ENCODE measurements at regions not wholly inside any gene's neighbourhood (a gene's known extent, or its start where the extent isn't known, plus 50 kb on each side); places are given as distances from the start of the nearest gene placed in this dataset.
A peak's percentile ranks its signal among the peaks of the same experiment; 100 is the strongest.

DNA sequence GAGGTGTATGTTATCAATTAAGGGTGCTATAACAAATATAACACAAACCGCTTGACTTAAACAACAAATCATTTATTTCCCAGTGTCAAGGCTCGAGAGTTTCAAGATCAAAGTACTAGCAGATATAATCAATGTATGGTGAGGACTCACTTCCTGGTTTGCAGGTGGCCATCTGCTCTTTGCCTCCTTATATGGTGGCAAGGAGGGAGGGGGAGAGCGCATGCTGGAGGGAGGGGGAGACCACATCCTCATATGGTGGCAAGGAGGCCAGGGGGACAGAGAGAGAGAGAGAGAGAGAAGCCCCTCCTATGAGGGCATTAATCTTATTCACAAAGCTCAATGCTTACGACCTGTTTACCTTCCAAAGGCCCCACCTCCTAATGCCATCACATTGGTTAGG, 372.3 kb upstream of the SPOCK3 start:
- Histone ChIP-seq H3K4me3 (no peak overlapping the region), H3K36me3 (ENCODE audit: control insufficient read depth in 2 of 2, insufficient read depth in 2 of 2, low read length in 1 of 2) (no peaks in the 10 kb centered on the region), H3K4me1 (ENCODE audit: control insufficient read depth, insufficient read depth, low read length) (no peaks in the 10 kb centered on the region), H3K9me3 (replicated peaks; ENCODE audit: control insufficient read depth, insufficient read depth, low read length) (no peaks in the 10 kb centered on the region), H3K79me2 (ENCODE audit: control insufficient read depth, insufficient read depth, low read length) (no peaks in the 10 kb centered on the region), H2AFZ (ENCODE audit: control insufficient read depth, low read depth, low read length) (no peak overlapping the region), H4K20me1 (ENCODE audit: control insufficient read depth, insufficient read depth) (no peaks in the 10 kb centered on the region), H3K27me3 (replicated peaks in 1 of 2; ENCODE audit: control insufficient read depth in 2 of 2, insufficient read depth in 2 of 2, low read length in 1 of 2) (no peaks in the 10 kb centered on the region), H3K27ac (ENCODE audit: control insufficient read depth, insufficient read depth) (no peak overlapping the region), H3K4me2 (ENCODE audit: control insufficient read depth, insufficient read depth) (no peak overlapping the region), H3K9ac (ENCODE audit: control insufficient read depth, insufficient read depth, low read length) (no peak overlapping the region)
- 41% methylated on average over 4 of the region's 4 CpGs for WGBS (ENCODE audit: insufficient coverage, insufficient replicate concordance, low lambda C conversion rate, missing lambda C conversion rate)
- in situ Hi-C loops (cut with MboI) (no loop called here), intact Hi-C loops (cut with micrococcal nuclease; ENCODE audit: unreplicated experiment) (no loop called here)
- SMC1A ChIA-PET (ENCODE audit: uncharacterized antibody, unreplicated experiment): no interaction called here
- no peak for DNase-seq (ENCODE audit: low read depth, low spot score)
- no TSS peak for BruUV-seq (replicated peaks)
- RAD21 ChIA-PET (ENCODE audit: unreplicated experiment): no interaction called here
- FAIRE-seq: no peak
- TF ChIP-seq MTA2 (IDR thresholded peaks at IDR 0.05; ENCODE audit: low read depth) (no peak), DPF2 (IDR thresholded peaks at IDR 0.05) (no peak), POLR2AphosphoS5 (IDR thresholded peaks at IDR 0.05; ENCODE audit: low read length) (no peak), SPI1 (IDR thresholded peaks at IDR 0.05; ENCODE audit: borderline replicate concordance, insufficient read depth, low read depth, low read length) (no peak), SMAD1 (IDR thresholded peaks at IDR 0.05; ENCODE audit: low read depth, partially characterized antibody) (no peak), NFYA (IDR thresholded peaks at IDR 0.05; ENCODE audit: borderline replicate concordance, low read depth, low read length) (no peak), NR2C2 (IDR thresholded peaks at IDR 0.05; ENCODE audit: borderline replicate concordance, control insufficient read depth, insufficient read length, low read depth) (no peak), PAX8 (IDR thresholded peaks at IDR 0.05) (no peak), ZNF622 (IDR thresholded peaks at IDR 0.05) (no peak), STAT1 (conservative IDR thresholded peaks at IDR 0.05) (no peak), TCF3 (IDR thresholded peaks at IDR 0.05; ENCODE audit: borderline replicate concordance, insufficient read depth, low read depth, low read length) (no peak), ATF7 (IDR thresholded peaks at IDR 0.05; ENCODE audit: low read depth) (no peak), MEF2A (IDR thresholded peaks at IDR 0.05; ENCODE audit: insufficient read depth, low read depth, low read length) (no peak), FOS (IDR thresholded peaks at IDR 0.05; ENCODE audit: borderline replicate concordance, extremely low read depth, insufficient read length) (no peak)
- TF ChIP-seq, protein P1, sequence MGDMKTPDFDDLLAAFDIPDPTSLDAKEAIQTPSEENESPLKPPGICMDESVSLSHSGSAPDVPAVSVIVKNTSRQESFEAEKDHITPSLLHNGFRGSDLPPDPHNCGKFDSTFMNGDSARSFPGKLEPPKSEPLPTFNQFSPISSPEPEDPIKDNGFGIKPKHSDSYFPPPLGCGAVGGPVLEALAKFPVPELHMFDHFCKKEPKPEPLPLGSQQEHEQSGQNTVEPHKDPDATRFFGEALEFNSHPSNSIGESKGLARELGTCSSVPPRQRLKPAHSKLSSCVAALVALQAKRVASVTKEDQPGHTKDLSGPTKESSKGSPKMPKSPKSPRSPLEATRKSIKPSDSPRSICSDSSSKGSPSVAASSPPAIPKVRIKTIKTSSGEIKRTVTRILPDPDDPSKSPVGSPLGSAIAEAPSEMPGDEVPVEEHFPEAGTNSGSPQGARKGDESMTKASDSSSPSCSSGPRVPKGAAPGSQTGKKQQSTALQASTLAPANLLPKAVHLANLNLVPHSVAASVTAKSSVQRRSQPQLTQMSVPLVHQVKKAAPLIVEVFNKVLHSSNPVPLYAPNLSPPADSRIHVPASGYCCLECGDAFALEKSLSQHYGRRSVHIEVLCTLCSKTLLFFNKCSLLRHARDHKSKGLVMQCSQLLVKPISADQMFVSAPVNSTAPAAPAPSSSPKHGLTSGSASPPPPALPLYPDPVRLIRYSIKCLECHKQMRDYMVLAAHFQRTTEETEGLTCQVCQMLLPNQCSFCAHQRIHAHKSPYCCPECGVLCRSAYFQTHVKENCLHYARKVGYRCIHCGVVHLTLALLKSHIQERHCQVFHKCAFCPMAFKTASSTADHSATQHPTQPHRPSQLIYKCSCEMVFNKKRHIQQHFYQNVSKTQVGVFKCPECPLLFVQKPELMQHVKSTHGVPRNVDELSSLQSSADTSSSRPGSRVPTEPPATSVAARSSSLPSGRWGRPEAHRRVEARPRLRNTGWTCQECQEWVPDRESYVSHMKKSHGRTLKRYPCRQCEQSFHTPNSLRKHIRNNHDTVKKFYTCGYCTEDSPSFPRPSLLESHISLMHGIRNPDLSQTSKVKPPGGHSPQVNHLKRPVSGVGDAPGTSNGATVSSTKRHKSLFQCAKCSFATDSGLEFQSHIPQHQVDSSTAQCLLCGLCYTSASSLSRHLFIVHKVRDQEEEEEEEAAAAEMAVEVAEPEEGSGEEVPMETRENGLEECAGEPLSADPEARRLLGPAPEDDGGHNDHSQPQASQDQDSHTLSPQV (IDR thresholded peaks at IDR 0.05): no peak
- TF ChIP-seq, protein P2, sequence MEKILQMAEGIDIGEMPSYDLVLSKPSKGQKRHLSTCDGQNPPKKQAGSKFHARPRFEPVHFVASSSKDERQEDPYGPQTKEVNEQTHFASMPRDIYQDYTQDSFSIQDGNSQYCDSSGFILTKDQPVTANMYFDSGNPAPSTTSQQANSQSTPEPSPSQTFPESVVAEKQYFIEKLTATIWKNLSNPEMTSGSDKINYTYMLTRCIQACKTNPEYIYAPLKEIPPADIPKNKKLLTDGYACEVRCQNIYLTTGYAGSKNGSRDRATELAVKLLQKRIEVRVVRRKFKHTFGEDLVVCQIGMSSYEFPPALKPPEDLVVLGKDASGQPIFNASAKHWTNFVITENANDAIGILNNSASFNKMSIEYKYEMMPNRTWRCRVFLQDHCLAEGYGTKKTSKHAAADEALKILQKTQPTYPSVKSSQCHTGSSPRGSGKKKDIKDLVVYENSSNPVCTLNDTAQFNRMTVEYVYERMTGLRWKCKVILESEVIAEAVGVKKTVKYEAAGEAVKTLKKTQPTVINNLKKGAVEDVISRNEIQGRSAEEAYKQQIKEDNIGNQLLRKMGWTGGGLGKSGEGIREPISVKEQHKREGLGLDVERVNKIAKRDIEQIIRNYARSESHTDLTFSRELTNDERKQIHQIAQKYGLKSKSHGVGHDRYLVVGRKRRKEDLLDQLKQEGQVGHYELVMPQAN (conservative IDR thresholded peaks at IDR 0.05): no peak
- peak; percentile 52 for ATAC-seq
- POLR2A ChIA-PET: no interaction called here
- CTCF ChIA-PET: no interaction called here

Data from GM12878 (cell line).